DND-41 (cell line): ENCODE measurements at regions not wholly inside any gene's neighbourhood (a gene's known extent, or its start where the extent isn't known, plus 50 kb on each side); places are given as distances from the start of the nearest gene placed in this dataset.
"Not testable (repeated sequence)": the region's sequence is repeated elsewhere in the genome, so short reads cannot be mapped to it uniquely, and the experiment has no call there.

Experiments
- EZH2 ChIP-seq: IDR thresholded peaks from 3 replicates; pipeline ENCODE4 v1.6.1; 2012; ENCODE audit warnings: borderline replicate concordance, low read depth, mild to moderate bottlenecking, moderate library complexity, low read length, inconsistent platforms; ENCODE audit not compliant: severe bottlenecking
- TF ChIP-seq, protein P1 (sequence below): IDR thresholded peaks from 2 replicates; pipeline ENCODE4 v1.5.1; 2012; ENCODE audit warnings: borderline replicate concordance, low read length, moderate library complexity, mild to moderate bottlenecking; ENCODE audit not compliant: poor library complexity, severe bottlenecking; ENCODE audit errors: extremely low read depth

DNA sequence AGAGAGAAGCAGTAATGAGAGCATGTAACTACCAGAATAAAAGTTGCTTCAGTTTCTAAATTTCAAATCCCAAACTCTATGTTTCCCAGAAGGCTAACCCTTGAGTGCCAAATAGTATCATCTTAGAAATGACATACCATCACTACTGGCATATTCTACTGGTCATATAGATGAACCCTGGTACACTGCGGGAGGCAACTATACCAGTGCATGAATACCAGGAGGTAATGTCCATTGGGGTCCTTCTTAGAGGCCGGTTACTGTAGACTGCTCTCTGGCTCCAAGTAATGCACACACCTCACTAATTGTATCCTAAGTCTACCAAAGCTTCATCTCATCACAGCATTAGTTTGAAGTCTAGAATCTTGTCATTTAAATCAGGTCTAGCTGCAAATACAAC, 108.6 kb upstream of the MSMB start:
- TF ChIP-seq, protein P1, sequence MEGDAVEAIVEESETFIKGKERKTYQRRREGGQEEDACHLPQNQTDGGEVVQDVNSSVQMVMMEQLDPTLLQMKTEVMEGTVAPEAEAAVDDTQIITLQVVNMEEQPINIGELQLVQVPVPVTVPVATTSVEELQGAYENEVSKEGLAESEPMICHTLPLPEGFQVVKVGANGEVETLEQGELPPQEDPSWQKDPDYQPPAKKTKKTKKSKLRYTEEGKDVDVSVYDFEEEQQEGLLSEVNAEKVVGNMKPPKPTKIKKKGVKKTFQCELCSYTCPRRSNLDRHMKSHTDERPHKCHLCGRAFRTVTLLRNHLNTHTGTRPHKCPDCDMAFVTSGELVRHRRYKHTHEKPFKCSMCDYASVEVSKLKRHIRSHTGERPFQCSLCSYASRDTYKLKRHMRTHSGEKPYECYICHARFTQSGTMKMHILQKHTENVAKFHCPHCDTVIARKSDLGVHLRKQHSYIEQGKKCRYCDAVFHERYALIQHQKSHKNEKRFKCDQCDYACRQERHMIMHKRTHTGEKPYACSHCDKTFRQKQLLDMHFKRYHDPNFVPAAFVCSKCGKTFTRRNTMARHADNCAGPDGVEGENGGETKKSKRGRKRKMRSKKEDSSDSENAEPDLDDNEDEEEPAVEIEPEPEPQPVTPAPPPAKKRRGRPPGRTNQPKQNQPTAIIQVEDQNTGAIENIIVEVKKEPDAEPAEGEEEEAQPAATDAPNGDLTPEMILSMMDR, result not testable (repeated sequence)
- TF ChIP-seq EZH2, result not testable (repeated sequence)
